Gastrocnemius medialis (tissue), 4 donors: ENCODE measurements at regions not wholly inside any gene's neighbourhood (a gene's known extent, or its start where the extent isn't known, plus 50 kb on each side); places are given as distances from the start of the nearest gene placed in this dataset.

Experiments used
- CTCF ChIP-seq, 5 experiments: fragments of 450-650 bp in 3 of 5; fragments of 200-600 bp in 2 of 5; sonication (generic) in 2 of 5; IDR thresholded peaks in 4 of 5; conservative IDR thresholded peaks in 1 of 5; 1 replicate in 4 of 5; 2 replicates in 1 of 5; pipeline ENCODE4 v1.5.1; 2016 to 2019; ENCODE audit warnings: antibody characterized with exemption in 5 of 5, mild to moderate bottlenecking in 3 of 5, moderate library complexity in 3 of 5
- POLR2A ChIP-seq, 2 donors: fragments of 450-650 bp; IDR thresholded peaks; one replicate each; pipeline ENCODE4 v1.6.1; 2017; ENCODE audit warnings: antibody characterized with exemption in 2 of 2, mild to moderate bottlenecking in 2 of 2, moderate library complexity in 2 of 2

GRCh38 chr6:12366731-12367130, 76.6 kb downstream of the EDN1 start:
- TF ChIP-seq CTCF (IDR thresholded peaks at IDR 0.05 in 4 of 5, conservative IDR thresholded peaks at IDR 0.05 in 1 of 5), result no peak
- no peak for TF ChIP-seq POLR2A (IDR thresholded peaks at IDR 0.05)
